HepG2 (cell line): ENCODE measurements at regions not wholly inside any gene's neighbourhood (a gene's known extent, or its start where the extent isn't known, plus 50 kb on each side); places are given as distances from the start of the nearest gene placed in this dataset.

Experiments
- ATAC-seq: fragments of 200-7000 bp; cut with Tn5 transposase; 3 replicates; pipeline ENCODE4 v1.9.1; 2020; ENCODE audit warnings: mild to moderate bottlenecking, moderate library complexity
- BruUV-seq: library from RNA; stranded (reverse); fragments of 400-500 nt; replicated peaks from 2 replicates; lab custom pipeline; 2021; lab: Mats Ljungman, UMichigan
- CTCF ChIA-PET: fragments of 300-600 bp; formaldehyde crosslinking; extraction: SDS; loops from one replicate; lab custom pipeline; 2021; ENCODE audit warnings: low total read pairs, inconsistent platforms, low intra/inter-chr PET ratio; lab: Yijun Ruan, JAX
- POLR2A ChIA-PET: fragments of 350-600 bp; sonication (Branson Sonifier 250); formaldehyde crosslinking; loops from one replicate; lab custom pipeline; 2020; ENCODE audit warnings: antibody characterized with exemption, inconsistent platforms; lab: Yijun Ruan, JAX
- DNase-seq: peaks from one replicate; pipeline ENCODE4 v3.0.0-alpha.2; 2015; ENCODE audit warnings: low spot score
- FAIRE-seq: peaks from 3 replicates; lab custom pipeline; 2011; peaks lifted over from hg19 to GRCh38; lab: Jason Lieb, UNC
- H2AFZ ChIP-seq: one replicate; pipeline ENCODE4 v1.6.1; 2011; ENCODE audit warnings: low read length, inconsistent platforms
- H3K27ac ChIP-seq: fragments of 300-600 bp; 3 replicates; pipeline ENCODE4 v1.8.0; 2011; ENCODE audit warnings: mixed run types, mild to moderate bottlenecking, mixed read lengths, low read length, inconsistent platforms; ENCODE audit not compliant: insufficient read depth; ENCODE audit errors: extremely low read length
- H3K27me3 ChIP-seq, 2 experiments: fragments of 200-600 bp in 1 of 2; 2 replicates in 1 of 2; 3 replicates in 1 of 2; pipeline versions ENCODE4 v1.6.0 to v1.8.0; 2011; ENCODE audit warnings: low read length in 2 of 2, mild to moderate bottlenecking in 2 of 2, moderate library complexity in 2 of 2, inconsistent platforms in 1 of 2; ENCODE audit not compliant: insufficient read depth in 2 of 2, control insufficient read depth in 1 of 2
- H3K36me3 ChIP-seq, 2 experiments: fragments of 200-600 bp in 1 of 2; replicated peaks in 1 of 2; 2 replicates in 1 of 2; 3 replicates in 1 of 2; pipeline versions ENCODE4 v1.5.1 to v1.8.0; 2011; ENCODE audit warnings: low read length in 2 of 2, inconsistent platforms in 1 of 2; ENCODE audit not compliant: insufficient read depth in 2 of 2, control insufficient read depth in 1 of 2
- H3K4me1 ChIP-seq: 2 replicates; pipeline ENCODE4 v1.5.1; 2012; ENCODE audit warnings: low read length, inconsistent platforms; ENCODE audit not compliant: insufficient read depth
- H3K4me2 ChIP-seq: 2 replicates; pipeline ENCODE4 v1.6.0; 2011; ENCODE audit warnings: low read depth, low read length, inconsistent platforms
- H3K4me3 ChIP-seq, 3 experiments: fragments of 200-600 bp in 1 of 3; sonication (generic), shearing (Covaris generic) in 1 of 3; replicated peaks in 1 of 3; 2 replicates each; pipeline ENCODE4 v1.5.1; 2011 to 2016; ENCODE audit warnings: low read length in 3 of 3, inconsistent platforms in 2 of 3, low read depth in 2 of 3, mild to moderate bottlenecking in 2 of 3, control low read depth in 1 of 3, mixed read lengths in 1 of 3; ENCODE audit not compliant: insufficient read depth in 1 of 3
- H3K79me2 ChIP-seq: one replicate; pipeline ENCODE4 v1.6.1; 2011; ENCODE audit warnings: low read length, inconsistent platforms; ENCODE audit not compliant: insufficient read depth
- H3K9ac ChIP-seq: 2 replicates; pipeline ENCODE4 v1.6.0; 2011; ENCODE audit warnings: mild to moderate bottlenecking, low read depth, low read length, inconsistent platforms; ENCODE audit not compliant: insufficient read depth
- H3K9me3 ChIP-seq: 2 replicates; pipeline ENCODE4 v1.5.1; 2012; ENCODE audit warnings: mild to moderate bottlenecking, low read length
- H4K20me1 ChIP-seq: 2 replicates; pipeline ENCODE4 v1.6.0; 2011; ENCODE audit warnings: inconsistent platforms, mild to moderate bottlenecking, low read length, moderate library complexity; ENCODE audit not compliant: insufficient read depth
- ATF6 ChIP-seq: sonication (generic); formaldehyde crosslinking; conservative IDR thresholded peaks from 2 replicates; pipeline ENCODE4 v1.4.0; 2020; ENCODE audit warnings: missing genetic modification reagents
- DNMT1 ChIP-seq: sonication (generic); formaldehyde crosslinking; IDR thresholded peaks from 2 replicates; pipeline ENCODE4 v1.5.1; 2020; ENCODE audit warnings: mild to moderate bottlenecking, missing genetic modification reagents
- HNRNPL ChIP-seq: fragments of 200-400 bp; formaldehyde crosslinking; IDR thresholded peaks from 2 replicates; pipeline ENCODE4 v1.6.1; 2017; ENCODE audit warnings: mild to moderate bottlenecking, low read depth, low read length
- KAT8 ChIP-seq: IDR thresholded peaks from 2 replicates; pipeline ENCODE4 v1.6.1; 2016; ENCODE audit warnings: missing genetic modification reagents, missing compliant biosample characterization
- MIXL1 ChIP-seq: IDR thresholded peaks from 2 replicates; pipeline ENCODE4 v1.6.1; 2016
- NR3C1 ChIP-seq: sonication (generic); formaldehyde crosslinking; IDR thresholded peaks from 2 replicates; pipeline ENCODE4 v1.4.0; 2020; ENCODE audit warnings: missing genetic modification reagents
- PCBP2 ChIP-seq: fragments of 200-400 bp; formaldehyde crosslinking; optimal IDR thresholded peaks from 2 replicates; pipeline ENCODE3; 2018; ENCODE audit warnings: low read length, low read depth; ENCODE audit not compliant: poor library complexity, severe bottlenecking
- RCOR2 ChIP-seq: IDR thresholded peaks from 2 replicates; pipeline ENCODE4 v1.6.1; 2016; ENCODE audit warnings: missing biosample characterization, missing genetic modification reagents
- ZBTB43 ChIP-seq: sonication (generic); formaldehyde crosslinking; conservative IDR thresholded peaks from 2 replicates; pipeline ENCODE4 v1.4.0; 2020; ENCODE audit warnings: missing genetic modification reagents
- ZNF609 ChIP-seq: sonication (generic); formaldehyde crosslinking; IDR thresholded peaks from 2 replicates; pipeline ENCODE4 v1.4.0; 2020; ENCODE audit warnings: mild to moderate bottlenecking, missing genetic modification reagents, borderline replicate concordance
- ZNF691 ChIP-seq: sonication (generic); formaldehyde crosslinking; IDR thresholded peaks from 2 replicates; pipeline ENCODE4 v1.4.0; 2020; ENCODE audit warnings: missing genetic modification reagents, low read depth, mild to moderate bottlenecking, borderline replicate concordance
- ZNF761 ChIP-seq: sonication (generic); formaldehyde crosslinking; conservative IDR thresholded peaks from 2 replicates; pipeline ENCODE4 v1.4.0; 2020; ENCODE audit warnings: mild to moderate bottlenecking, missing genetic modification reagents
- ZNF768 ChIP-seq: sonication (generic); formaldehyde crosslinking; IDR thresholded peaks from 2 replicates; pipeline ENCODE4 v1.4.0; 2020; ENCODE audit warnings: missing genetic modification reagents
- WGBS: methylation state at CpG from one replicate; pipeline ENCODE4 v1.1.6; 2017; ENCODE audit warnings: low lambda C conversion rate; 5-methylcytosine and 5-hydroxymethylcytosine counted together
- in situ Hi-C: cut with HindIII; loops from 2 replicates; pipeline ENCODE4 v1.10.0; 2017; ENCODE audit warnings: low pct_unique_long_range_greater_than_20kb; ENCODE audit not compliant: extremely low pct_ligation_motif_present
- intact Hi-C: fragments of 100-400 bp; cut with micrococcal nuclease; formaldehyde crosslinking; loops from one replicate; pipeline ENCODE4 v1.10.0; 2022; ENCODE audit not compliant: unreplicated experiment

- WGBS: 14% methylated on average over 4 of the region's 4 CpGs
- ATAC-seq (no peak), DNase-seq (no peak), FAIRE-seq (no peak)
- ChIA-PET POLR2A (no interaction called here), CTCF (no interaction called here)
- H3K36me3 ChIP-seq: no peaks in the 10 kb centered on the region
- H3K4me3 ChIP-seq: no peak overlapping the region
- no peak overlapping the region for H3K4me2 ChIP-seq
- no peak overlapping the region for H3K27ac ChIP-seq
- no peaks in the 10 kb centered on the region for H3K9me3 ChIP-seq
- H3K27me3 ChIP-seq: peaks cover 0 to 6% of the 10 kb centered on the region in 2 experiments; a peak in 1 of 5 replicates
- H4K20me1 ChIP-seq: no peaks in the 10 kb centered on the region
- intact Hi-C loops (no loop called here), in situ Hi-C loops (no loop called here)
- no peak overlapping the region for H3K9ac ChIP-seq
- no peaks in the 10 kb centered on the region for H3K4me1 ChIP-seq
- no peak overlapping the region for H2AFZ ChIP-seq
- BruUV-seq: no TSS peak
- no peak for TF ChIP-seq ZBTB43 (CRISPR knock-in tag)
- no peak for TF ChIP-seq KAT8
- no peak for TF ChIP-seq HNRNPL
- TF ChIP-seq RCOR2 (CRISPR knock-in tag): no peak
- TF ChIP-seq PCBP2: no peak
- no peak for TF ChIP-seq ZNF768
- TF ChIP-seq MIXL1 (CRISPR knock-in tag): no peak
- TF ChIP-seq NR3C1 (CRISPR knock-in tag): no peak
- TF ChIP-seq ZNF609 (CRISPR knock-in tag): no peak
- no peak for TF ChIP-seq DNMT1
- TF ChIP-seq ZNF761 (CRISPR knock-in tag): no peak
- TF ChIP-seq ATF6: no peak
- no peak for TF ChIP-seq ZNF691 (CRISPR knock-in tag)
- H3K79me2 ChIP-seq: no peaks in the 10 kb centered on the region
Observed at GRCh38 chr11:114813189-114813718, 134.9 kb downstream of the NXPE2 start.
